ENCODE measurements at regions not wholly inside any gene's neighbourhood (a gene's known extent, or its start where the extent isn't known, plus 50 kb on each side); places are given as distances from the start of the nearest gene placed in this dataset.

GRCh38 chr3:20739814-20740213 lies 553.8 kb upstream of the SGO1 start:
- no peak for TF ChIP-seq CTCF (IDR thresholded peaks at IDR 0.05)
- TF ChIP-seq POLR2A (IDR thresholded peaks at IDR 0.05), result no peak
